K562 (cell line): ENCODE measurements at regions not wholly inside any gene's neighbourhood (a gene's known extent, or its start where the extent isn't known, plus 50 kb on each side); places are given as distances from the start of the nearest gene placed in this dataset.
A peak's percentile ranks its signal among the peaks of the same experiment; 100 is the strongest.

Source experiments
- ARID3B ChIP-seq: fragments of 250-450 bp; sonication (Bioruptor Pico); IDR thresholded peaks from 2 replicates; pipeline ENCODE4 v1.4.0; 2020; ENCODE audit warnings: borderline replicate concordance
- DEAF1 ChIP-seq: fragments of 450-650 bp; formaldehyde crosslinking; IDR thresholded peaks from 2 replicates; pipeline ENCODE4 v1.4.0; 2020; ENCODE audit warnings: mild to moderate bottlenecking, moderate library complexity
- FIP1L1 ChIP-seq: fragments of 200-400 bp; formaldehyde crosslinking; IDR thresholded peaks from 2 replicates; pipeline ENCODE4 v1.6.1; 2018; ENCODE audit warnings: mild to moderate bottlenecking, low read depth, low read length; ENCODE audit not compliant: poor library complexity, severe bottlenecking
- HDAC8 ChIP-seq: fragments of 450-650 bp; IDR thresholded peaks from 2 replicates; pipeline ENCODE4 v1.6.1; 2016; ENCODE audit warnings: mild to moderate bottlenecking, missing genetic modification characterization, moderate library complexity, missing compliant biosample characterization
- HEY1 ChIP-seq: fragments of 250-450 bp; sonication (Bioruptor Pico); IDR thresholded peaks from 2 replicates; pipeline ENCODE4 v1.5.0; 2020; ENCODE audit warnings: mild to moderate bottlenecking, moderate library complexity, borderline replicate concordance
- HMG20A ChIP-seq: fragments of 450-650 bp; formaldehyde crosslinking; conservative IDR thresholded peaks from 2 replicates; pipeline ENCODE4 v1.4.0; 2020; ENCODE audit warnings: mild to moderate bottlenecking, mixed read lengths
- KAT2B ChIP-seq: IDR thresholded peaks from one replicate; pipeline ENCODE4 v1.6.1; 2012; ENCODE audit warnings: low read depth, mild to moderate bottlenecking, control low read depth, inconsistent platforms, low read length, moderate library complexity
- L3MBTL2 ChIP-seq: fragments of 450-650 bp; IDR thresholded peaks from 2 replicates; pipeline ENCODE4 v1.6.1; 2016; ENCODE audit warnings: mild to moderate bottlenecking, moderate library complexity
- MED1 ChIP-seq: sonication (generic); formaldehyde crosslinking; IDR thresholded peaks from 2 replicates; pipeline ENCODE4 v1.8.1; 2023; ENCODE audit warnings: missing genetic modification reagents, borderline replicate concordance
- NBN ChIP-seq: fragments of 450-650 bp; IDR thresholded peaks from 2 replicates; pipeline ENCODE4 v1.6.1; 2016; ENCODE audit warnings: low read depth, mild to moderate bottlenecking
- NCOA6 ChIP-seq: fragments of 450-650 bp; IDR thresholded peaks from 2 replicates; pipeline ENCODE4 v1.6.1; 2017; ENCODE audit warnings: mild to moderate bottlenecking
- NR2F6 ChIP-seq: fragments of 450-650 bp; formaldehyde crosslinking; IDR thresholded peaks from 2 replicates; pipeline ENCODE4 v1.4.0; 2020; ENCODE audit warnings: mild to moderate bottlenecking
- PTTG1 ChIP-seq: fragments of 450-650 bp; IDR thresholded peaks from 2 replicates; pipeline ENCODE4 v1.6.1; 2016; ENCODE audit warnings: low read depth, mild to moderate bottlenecking, missing genetic modification characterization, missing compliant biosample characterization
- SNAPC5 ChIP-seq: fragments of 250-450 bp; sonication (Bioruptor Pico); IDR thresholded peaks from 2 replicates; pipeline ENCODE4 v1.8.0; 2021; ENCODE audit warnings: moderate library complexity, mild to moderate bottlenecking, inconsistent platforms
- SNRNP70 ChIP-seq: fragments of 200-400 bp; formaldehyde crosslinking; optimal IDR thresholded peaks from 2 replicates; pipeline ENCODE3; 2017; ENCODE audit warnings: low read depth, low read length
- SREBF2 ChIP-seq: sonication (generic); formaldehyde crosslinking; IDR thresholded peaks from 2 replicates; pipeline ENCODE4 v1.4.0; 2020; ENCODE audit warnings: mild to moderate bottlenecking, missing genetic modification reagents
- TCF3 ChIP-seq: sonication (generic); formaldehyde crosslinking; IDR thresholded peaks from 2 replicates; pipeline ENCODE4 v1.4.0; 2020; ENCODE audit warnings: mild to moderate bottlenecking, missing genetic modification reagents
- TEAD4 ChIP-seq, 2 experiments: sonication (generic) in 1 of 2; formaldehyde crosslinking in 1 of 2; IDR thresholded peaks; 2 replicates each; pipeline versions ENCODE4 v1.6.1 to v1.8.0; 2012 to 2022; ENCODE audit warnings: borderline replicate concordance in 1 of 2, inconsistent platforms in 1 of 2, low read length in 1 of 2, mild to moderate bottlenecking in 1 of 2, missing genetic modification reagents in 1 of 2
- THRAP3 ChIP-seq: fragments of 450-650 bp; IDR thresholded peaks from 2 replicates; pipeline ENCODE4 v1.6.1; 2016; ENCODE audit warnings: mild to moderate bottlenecking, inconsistent platforms, borderline replicate concordance
- TRIM25 ChIP-seq: fragments of 450-650 bp; IDR thresholded peaks from 2 replicates; pipeline ENCODE4 v1.7.0; 2016; ENCODE audit warnings: borderline replicate concordance
- TSC22D4 ChIP-seq: fragments of 450-650 bp; IDR thresholded peaks from 2 replicates; pipeline ENCODE4 v1.6.1; 2016; ENCODE audit warnings: missing genetic modification characterization, missing biosample characterization, control low read depth
- ZNF507 ChIP-seq: conservative IDR thresholded peaks from 2 replicates; pipeline ENCODE4 v1.6.1; 2017; ENCODE audit warnings: missing genetic modification characterization, missing compliant biosample characterization
- ZNF76 ChIP-seq: fragments of 250-450 bp; sonication (Bioruptor Pico); IDR thresholded peaks from 2 replicates; pipeline ENCODE4 v1.4.0; 2020; ENCODE audit warnings: mild to moderate bottlenecking, moderate library complexity, borderline replicate concordance
- ZNF780A ChIP-seq: fragments of 250-450 bp; sonication (Bioruptor Pico); IDR thresholded peaks from 2 replicates; pipeline ENCODE4 v1.5.0; 2021; ENCODE audit warnings: mild to moderate bottlenecking

- peak; percentile 86 for TF ChIP-seq TEAD4 (IDR thresholded peaks at IDR 0.05; ENCODE audit: low read length)
- TF ChIP-seq TEAD4 (CRISPR knock-in tag; IDR thresholded peaks at IDR 0.05; ENCODE audit: borderline replicate concordance) = 0 out of 2 replicates have a peak, but pooled peaks have one; percentile 27
- 0 out of 2 replicates have a peak, but pooled peaks have one; percentile 52 for TF ChIP-seq HDAC8 (tag)
- TF ChIP-seq SNRNP70 = no peak
- TF ChIP-seq HEY1 (CRISPR knock-in tag) = no peak
- TF ChIP-seq ARID3B (CRISPR knock-in tag) = no peak
- TF ChIP-seq NBN = 0 out of 2 replicates have a peak, but pooled peaks have one; percentile 47
- no peak for TF ChIP-seq ZNF780A (CRISPR knock-in tag)
- TF ChIP-seq L3MBTL2 = peak; percentile 98
- TF ChIP-seq FIP1L1 = no peak
- no peak for TF ChIP-seq THRAP3
- TF ChIP-seq KAT2B = no peak
- no peak for TF ChIP-seq TRIM25
- TF ChIP-seq NR2F6 = no peak
- TF ChIP-seq HMG20A (CRISPR knock-in tag) = no peak
- TF ChIP-seq NCOA6 = no peak
- no peak; the same call in 1 of the 2 replicates for TF ChIP-seq SREBF2 (CRISPR knock-in tag)
- TF ChIP-seq MED1 (CRISPR knock-in tag) = no peak
- peak; percentile 36; the same call in 1 of the 2 replicates for TF ChIP-seq TCF3 (CRISPR knock-in tag)
- no peak for TF ChIP-seq SNAPC5
- TF ChIP-seq TSC22D4 (tag) = no peak
- peak; percentile 48; the same call in 1 of the 2 replicates for TF ChIP-seq ZNF76 (CRISPR knock-in tag)
- TF ChIP-seq ZNF507 (tag) = no peak
- TF ChIP-seq DEAF1 (CRISPR knock-in tag) = no peak
- TF ChIP-seq PTTG1 = no peak
These were observed 158.1 kb upstream of the ZNF184 start (continued) for GRCh38 chr6:27630727-27631608.
